Stimulated activated naive CD8-positive, alpha-beta T cell treated with anti-CD3 and anti-CD28 coated beads, Interleukin-15, amount 100 ng/mL, for 72 hours (primary cell): ENCODE measurements at regions not wholly inside any gene's neighbourhood (a gene's known extent, or its start where the extent isn't known, plus 50 kb on each side); places are given as distances from the start of the nearest gene placed in this dataset.

Experiments used
- ATAC-seq: fragments of 150-1000 bp; cut with Tn5 transposase; 2 replicates; pipeline ENCODE4 v1.10.0; 2021; ENCODE audit warnings: mild to moderate bottlenecking, moderate library complexity
- DNase-seq, 2 donors: peaks; one replicate each; pipeline ENCODE4 v3.0.0; 2021 to 2022
- H3K27ac Mint-ChIP-seq, 2 donors: one replicate each; pipeline ENCODE4 v1.8.0; 2022; ENCODE audit warnings: mild to moderate bottlenecking in 2 of 2, mixed read lengths in 2 of 2, moderate library complexity in 2 of 2
- H3K27me3 Mint-ChIP-seq: one replicate; pipeline ENCODE4 v1.8.0; 2022; ENCODE audit warnings: mixed read lengths
- H3K4me1 Mint-ChIP-seq: one replicate; pipeline ENCODE4 v1.8.0; 2022; ENCODE audit warnings: mild to moderate bottlenecking, mixed read lengths
- H3K4me3 Mint-ChIP-seq, 2 donors: one replicate each; pipeline ENCODE4 v1.8.0; 2022; ENCODE audit warnings: mild to moderate bottlenecking in 2 of 2, mixed read lengths in 2 of 2, moderate library complexity in 1 of 2
- H3K9me3 Mint-ChIP-seq, 2 donors: one replicate each; pipeline ENCODE4 v1.8.0; 2022; ENCODE audit warnings: mixed read lengths in 2 of 2

DNA sequence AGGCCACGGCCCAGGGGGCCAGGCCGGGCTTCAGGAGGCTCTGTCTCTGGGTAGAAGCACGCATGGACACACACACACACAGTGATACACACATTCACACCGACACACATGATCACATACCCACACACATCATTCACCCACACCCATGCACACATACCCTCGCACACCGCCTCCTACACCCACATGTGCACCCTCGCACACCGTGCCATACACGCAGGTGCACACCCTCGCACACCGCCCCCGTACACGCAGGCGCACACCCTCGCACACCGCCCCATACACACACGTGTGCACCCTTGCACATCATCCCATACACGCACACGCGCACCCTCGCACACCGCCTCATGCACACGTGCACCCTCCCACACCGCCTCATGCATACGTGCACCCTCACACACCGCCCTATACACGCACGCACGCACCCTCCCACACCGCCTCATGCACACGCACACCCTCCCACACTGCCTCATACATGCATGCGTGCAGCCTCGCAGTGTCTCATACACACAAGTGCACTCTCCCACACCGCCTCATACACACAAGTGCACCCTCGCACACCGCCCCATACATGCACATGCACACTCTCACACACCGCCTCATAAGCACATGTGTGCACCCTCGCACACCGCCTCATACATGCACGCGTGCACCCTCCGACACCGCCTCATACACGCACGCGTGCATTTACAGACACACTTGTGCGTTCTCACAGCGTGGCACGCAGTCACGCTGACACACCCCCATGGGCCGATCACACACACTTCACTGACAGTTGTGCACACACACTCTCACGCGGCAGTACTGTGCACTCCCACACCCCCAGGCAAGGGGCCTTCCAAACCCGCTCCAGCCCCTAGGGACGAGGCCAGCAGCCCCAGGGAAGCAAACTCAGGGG lies 128.1 kb downstream of the SIK1 start:
- peak; percentile 70 for ATAC-seq

DNA sequence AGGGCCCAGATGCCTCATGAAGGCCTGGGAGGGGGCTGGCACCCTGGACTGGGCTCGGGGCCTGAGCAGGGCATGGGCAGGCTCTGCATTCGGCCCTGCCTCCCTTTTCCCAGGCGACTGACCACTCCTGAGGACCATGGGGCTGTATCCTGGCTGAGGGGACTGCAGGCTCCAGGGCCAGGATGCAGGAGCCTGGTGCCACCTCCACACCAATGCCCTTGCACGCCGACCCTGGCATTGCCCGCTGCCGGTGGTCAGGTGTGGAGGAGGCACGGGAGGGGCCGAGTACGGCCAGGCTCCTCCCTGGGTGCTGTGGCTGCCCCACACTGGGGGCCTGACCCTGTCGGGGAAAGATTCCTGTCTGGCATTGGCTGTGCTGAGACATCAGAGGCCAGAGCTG lies 128.9 kb downstream of the SIK1 start:
- ATAC-seq (no peak), DNase-seq (no peak)
- no peaks in the 10 kb centered on the region for H3K4me1 Mint-ChIP-seq
- no peak overlapping the region for H3K4me3 Mint-ChIP-seq
- H3K27ac Mint-ChIP-seq: no peak overlapping the region
- H3K27me3 Mint-ChIP-seq: no peaks in the 10 kb centered on the region
- H3K9me3 Mint-ChIP-seq: peaks cover 0 to 6% of the 10 kb centered on the region in 2 donors

More for the DNA sequence above, 128.1 kb downstream of the SIK1 start:
- Mint-ChIP-seq H3K4me3 (no peak overlapping the region), H3K4me1 (no peaks in the 10 kb centered on the region), H3K27me3 (peaks cover 6% of the 10 kb centered on the region), H3K9me3 (peaks cover 0 to 6% of the 10 kb centered on the region in 2 donors), H3K27ac (no peak overlapping the region)
- no peak for DNase-seq

DNA sequence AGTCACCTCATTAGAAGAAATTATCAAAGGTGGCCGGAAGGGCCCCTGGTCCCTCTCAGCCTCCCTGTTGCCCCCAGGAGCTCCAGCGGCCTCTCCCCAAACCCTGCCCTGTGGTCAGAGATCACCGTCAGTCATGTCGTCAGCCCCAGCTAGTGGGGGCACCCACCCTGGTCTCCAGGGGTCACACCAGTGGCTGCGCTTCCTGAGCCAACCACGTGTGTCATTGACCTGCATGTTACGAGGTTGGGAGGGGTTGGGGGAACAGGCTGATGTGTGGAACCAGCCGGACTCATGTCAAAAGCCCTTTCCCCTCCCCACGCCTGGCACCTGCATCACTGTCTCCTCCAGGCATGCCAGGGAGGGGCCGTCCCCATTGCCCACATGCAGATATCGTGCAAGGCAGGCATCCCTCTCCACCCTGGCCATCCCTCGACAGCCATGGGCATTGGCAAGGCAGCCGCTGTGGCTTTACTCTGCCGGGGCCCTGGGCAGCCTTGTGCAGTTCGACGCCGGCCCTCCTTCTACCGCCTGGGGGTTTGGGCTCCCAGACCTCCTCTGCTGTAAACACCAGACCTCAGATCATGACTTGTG lies 128.7 kb downstream of the CRYAA start:
- H3K4me3 Mint-ChIP-seq: no peak overlapping the region
- no peaks in the 10 kb centered on the region for H3K4me1 Mint-ChIP-seq
- H3K27me3 Mint-ChIP-seq: no peaks in the 10 kb centered on the region
- peaks cover 0 to 6% of the 10 kb centered on the region in 2 donors for H3K9me3 Mint-ChIP-seq
- H3K27ac Mint-ChIP-seq: no peak overlapping the region
- ATAC-seq (no peak), DNase-seq (no peak)

DNA sequence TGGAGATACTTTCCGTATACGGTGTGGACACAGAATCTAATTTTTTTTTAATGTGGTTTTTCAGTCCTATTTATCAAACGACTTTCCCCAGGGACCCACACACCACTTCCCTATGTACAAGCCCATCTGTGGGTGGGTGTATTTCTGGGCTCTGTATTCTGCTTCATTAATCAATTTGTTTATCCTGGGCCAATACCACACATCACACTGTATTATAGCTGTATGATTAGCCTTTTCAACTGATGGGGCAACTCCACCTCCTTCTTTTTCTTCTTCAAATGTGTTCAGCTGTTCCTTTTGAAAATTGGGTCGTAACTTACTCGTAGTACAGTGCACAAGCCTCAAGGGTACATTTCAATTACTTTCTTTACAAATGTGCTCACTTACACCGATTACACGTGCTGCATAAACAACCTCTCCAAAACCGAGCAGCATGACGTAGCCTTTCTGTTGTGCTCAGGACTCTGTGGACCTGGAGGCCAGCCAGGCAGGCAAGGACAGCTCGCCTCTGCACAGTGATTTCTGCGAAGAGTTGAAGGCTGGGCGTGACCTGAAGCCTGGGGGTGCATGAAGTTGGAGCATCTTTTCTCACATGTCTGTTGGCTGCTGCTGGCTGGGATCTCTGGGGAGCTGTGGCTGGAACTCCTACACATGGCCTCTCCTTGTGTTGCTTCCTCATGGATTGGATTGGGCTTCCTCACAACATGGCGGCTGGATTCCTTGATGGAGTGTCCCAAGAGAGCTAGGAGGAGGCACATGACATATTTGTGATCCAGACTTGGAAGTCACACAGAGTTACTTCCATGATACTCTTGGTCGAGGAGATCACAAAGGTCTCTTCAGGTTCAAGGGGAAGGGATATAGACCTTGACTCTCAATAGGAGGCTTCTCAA lies 126.5 kb downstream of the CRYAA start:
- peaks cover 0 to 6% of the 10 kb centered on the region in 2 donors for H3K9me3 Mint-ChIP-seq
- H3K4me1 Mint-ChIP-seq: no peaks in the 10 kb centered on the region
- DNase-seq (no peak), ATAC-seq (no peak)
- H3K27ac Mint-ChIP-seq: no peak overlapping the region
- H3K4me3 Mint-ChIP-seq: no peak overlapping the region
- peaks cover 12% of the 10 kb centered on the region for H3K27me3 Mint-ChIP-seq

DNA sequence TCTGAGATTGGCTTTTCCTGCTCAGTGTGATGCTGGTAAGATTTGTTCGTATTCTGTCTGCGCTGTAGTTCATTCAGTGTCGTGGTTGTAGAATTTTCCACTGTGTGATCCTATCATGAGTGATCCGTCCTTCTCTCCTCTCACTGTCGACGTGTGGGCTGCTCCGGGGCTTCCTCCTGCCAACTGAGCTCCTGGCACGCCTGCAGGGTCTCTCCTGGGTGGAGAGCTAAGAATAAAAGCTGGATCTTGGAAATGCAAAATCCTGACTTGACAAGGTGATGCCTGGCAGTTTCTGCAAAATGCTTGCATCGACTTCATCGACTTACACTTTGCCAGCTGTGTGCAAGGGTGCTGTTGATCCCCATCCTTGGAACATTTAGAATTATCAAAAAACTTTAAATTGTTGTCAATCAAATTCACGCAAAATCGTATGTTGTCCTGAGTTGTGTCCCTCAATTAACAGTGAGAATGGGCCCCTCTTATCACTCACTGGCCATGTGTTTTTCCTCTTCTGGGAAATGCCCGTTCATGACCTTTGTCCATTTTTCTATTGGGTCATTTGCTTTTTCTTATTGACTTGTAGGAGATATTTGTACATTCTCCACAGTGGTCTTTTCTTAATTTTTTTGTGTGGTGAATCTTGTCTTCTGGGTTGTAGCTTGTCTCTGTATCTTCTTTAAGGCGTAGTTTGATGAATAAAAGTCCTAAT lies 125.5 kb downstream of the CRYAA start:
- Mint-ChIP-seq H3K27ac (no peak overlapping the region), H3K4me1 (no peaks in the 10 kb centered on the region), H3K9me3 (peaks cover 0 to 6% of the 10 kb centered on the region in 2 donors), H3K27me3 (peaks cover 12% of the 10 kb centered on the region), H3K4me3 (no peak overlapping the region)
- DNase-seq (no peak), ATAC-seq (no peak)

DNA sequence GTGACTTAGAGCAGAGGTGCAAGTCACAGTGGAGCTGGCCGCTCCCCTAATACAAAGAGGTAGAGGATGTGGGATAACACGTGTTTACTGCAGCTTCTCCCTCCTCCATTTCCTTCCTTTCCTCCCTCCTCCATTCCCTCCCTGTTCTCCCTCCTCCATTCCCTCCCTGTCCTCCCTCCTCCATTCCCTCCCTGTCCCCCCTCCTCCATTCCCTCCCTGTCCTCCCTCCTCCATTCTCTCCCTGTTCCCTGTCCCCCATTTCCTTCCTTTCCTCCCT lies 124.0 kb downstream of the CRYAA start:
- Mint-ChIP-seq H3K27me3 (peaks cover 12% of the 10 kb centered on the region), H3K4me1 (no peaks in the 10 kb centered on the region), H3K27ac (peak overlapping the region in 1 of 2 donors; percentile 30), H3K4me3 (no peak overlapping the region), H3K9me3 (peaks cover 0 to 6% of the 10 kb centered on the region in 2 donors)
- ATAC-seq (no peak), DNase-seq (no peak)

DNA sequence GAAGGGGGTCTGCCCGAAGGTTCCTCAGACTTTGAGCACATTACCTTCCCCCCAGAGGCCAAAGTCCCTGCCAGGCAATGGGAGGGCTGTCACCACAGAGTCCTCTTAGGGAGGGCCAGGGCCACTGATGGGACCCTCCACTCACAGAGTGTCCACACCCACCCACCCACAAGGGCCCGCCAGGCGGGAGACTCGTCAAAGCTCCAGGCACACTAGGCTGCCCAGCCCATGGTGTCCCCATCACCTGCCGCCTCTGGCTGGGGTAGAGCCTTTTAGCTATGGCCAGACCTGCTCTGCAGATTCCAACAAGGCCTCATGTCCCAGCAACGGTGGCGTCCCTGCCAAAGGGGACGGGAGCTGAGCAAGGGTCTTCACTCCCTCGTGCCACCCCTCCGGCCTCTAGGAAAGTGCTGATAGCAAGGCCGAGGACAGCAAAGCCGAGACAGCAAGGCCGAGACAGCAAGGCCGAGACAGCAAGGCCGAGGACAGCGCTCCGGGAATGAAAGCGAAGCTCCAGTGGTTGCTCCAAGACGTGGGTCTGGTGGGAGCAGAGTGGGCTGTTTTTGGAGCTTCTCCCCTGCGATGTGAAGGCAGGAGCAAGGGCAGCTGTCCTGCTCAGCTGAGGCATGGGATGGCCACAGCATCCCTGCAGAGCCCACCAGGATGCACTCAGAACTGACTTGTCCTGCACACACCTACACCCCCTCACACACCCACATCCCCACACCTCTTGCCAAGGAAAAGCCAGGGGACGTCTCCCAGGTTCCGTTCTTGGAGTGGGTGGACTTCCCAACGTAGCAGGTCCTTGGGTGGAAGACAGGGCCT lies 123.4 kb downstream of the CRYAA start:
- Mint-ChIP-seq H3K4me3 (no peak overlapping the region), H3K27ac (no peak overlapping the region), H3K4me1 (no peaks in the 10 kb centered on the region), H3K27me3 (peaks cover 12% of the 10 kb centered on the region), H3K9me3 (peaks cover 0 to 6% of the 10 kb centered on the region in 2 donors)
- DNase-seq: no peak
- ATAC-seq: no peak

DNA sequence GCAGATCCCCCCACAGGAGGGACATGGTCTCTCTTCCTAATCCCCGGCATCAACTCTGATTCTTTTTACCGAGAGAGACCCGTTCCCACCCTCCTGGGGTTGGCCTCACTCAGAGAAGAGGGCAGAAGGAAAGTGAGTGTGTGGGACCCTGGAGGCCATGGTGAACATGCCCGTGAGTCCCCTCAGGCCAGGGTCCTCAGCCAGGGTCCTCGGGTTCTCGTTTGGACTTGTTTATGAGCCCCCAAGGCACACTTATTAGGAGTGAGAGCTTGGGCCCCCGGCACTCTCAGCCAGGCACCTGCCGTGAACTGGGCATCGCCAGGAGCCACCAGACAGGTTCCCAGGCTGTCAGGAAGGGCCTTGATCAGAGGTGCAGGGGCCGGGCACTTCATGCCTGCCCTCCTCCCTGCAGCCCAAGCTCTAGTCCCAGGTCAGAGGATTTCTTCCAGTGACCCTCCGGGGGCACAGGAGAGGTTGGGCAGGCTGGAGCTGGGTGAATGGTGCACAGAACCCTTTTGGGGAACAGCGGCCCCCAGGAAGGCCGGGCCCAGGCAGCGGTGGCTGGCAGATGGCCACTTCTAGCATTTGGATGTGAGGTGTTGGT lies 122.6 kb downstream of the CRYAA start:
- ATAC-seq (no peak), DNase-seq (no peak)
- peaks cover 0 to 6% of the 10 kb centered on the region in 2 donors for H3K9me3 Mint-ChIP-seq
- peaks cover 12% of the 10 kb centered on the region for H3K27me3 Mint-ChIP-seq
- H3K4me3 Mint-ChIP-seq: no peak overlapping the region
- H3K27ac Mint-ChIP-seq: no peak overlapping the region
- no peaks in the 10 kb centered on the region for H3K4me1 Mint-ChIP-seq

DNA sequence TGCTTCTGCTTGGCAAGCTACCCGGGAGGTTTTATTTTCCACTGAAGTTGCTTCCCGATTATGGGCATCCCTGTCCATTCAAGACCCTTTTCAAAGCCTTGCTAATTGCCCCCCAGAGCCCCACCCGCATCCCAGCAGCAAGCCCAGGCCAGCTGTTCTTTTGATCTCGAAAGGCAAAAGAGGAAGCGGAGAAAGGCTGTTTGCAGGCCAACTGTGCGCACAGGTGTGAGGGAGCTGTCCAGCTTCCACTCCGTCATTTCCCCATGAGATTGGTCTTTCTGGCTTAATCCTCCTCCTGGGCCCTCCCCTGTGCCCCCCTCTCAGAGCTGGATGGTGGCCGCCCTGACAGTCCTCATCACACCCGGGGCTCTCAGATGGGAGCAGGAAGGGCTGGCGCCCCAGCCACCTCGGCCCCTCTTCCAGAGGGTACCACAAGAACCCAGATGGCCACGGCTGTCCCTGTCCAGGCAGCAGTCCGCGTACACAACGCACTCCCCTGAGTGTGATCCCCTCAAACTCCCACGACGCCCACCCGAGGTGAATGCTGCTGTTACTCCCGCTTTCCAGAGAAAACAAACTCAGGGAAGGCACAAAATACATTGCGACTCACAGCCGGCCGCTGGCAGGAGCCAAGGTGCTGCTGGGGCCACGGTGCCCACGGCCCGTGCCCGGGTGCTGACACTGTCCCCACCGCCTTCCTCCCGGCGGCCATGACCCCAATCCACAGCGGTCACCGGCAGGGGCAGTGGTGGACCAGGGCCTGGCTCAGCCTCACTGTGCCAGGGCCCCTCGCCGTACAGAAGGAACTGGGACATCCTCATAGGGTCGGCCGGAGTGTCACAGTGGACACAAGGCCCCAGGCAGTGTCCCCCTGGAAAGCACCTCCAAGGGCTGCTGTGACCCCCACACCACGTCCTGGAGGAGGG lies 121.9 kb downstream of the CRYAA start:
- Mint-ChIP-seq H3K27ac (no peak overlapping the region), H3K4me3 (no peak overlapping the region), H3K9me3 (peaks cover 0 to 3% of the 10 kb centered on the region in 2 donors), H3K27me3 (peaks cover 12% of the 10 kb centered on the region), H3K4me1 (no peaks in the 10 kb centered on the region)
- ATAC-seq (no peak), DNase-seq (no peak)

DNA sequence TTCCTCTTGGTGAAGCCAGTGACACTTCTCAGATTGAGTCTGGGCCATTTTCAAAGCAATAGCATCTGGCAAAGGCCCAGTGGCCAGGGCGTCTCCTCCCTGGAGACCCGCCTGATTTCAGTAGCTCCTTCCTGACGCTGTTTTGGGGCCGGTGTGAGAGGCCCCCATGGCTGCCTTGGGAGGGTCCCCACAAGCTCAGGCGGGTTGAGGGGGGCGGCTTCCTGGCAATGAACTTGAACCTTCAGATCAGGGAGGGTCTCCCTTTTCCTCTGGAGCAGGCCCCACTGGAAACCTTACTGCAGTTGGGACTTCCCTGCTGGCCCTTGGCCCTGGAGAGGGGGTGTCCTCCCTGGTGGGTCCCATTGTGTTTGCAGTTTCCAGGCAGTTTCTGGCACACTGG lies 121.2 kb downstream of the CRYAA start:
- H3K4me3 Mint-ChIP-seq: no peak overlapping the region
- ATAC-seq: no peak
- DNase-seq: no peak
- peaks cover 12% of the 10 kb centered on the region for H3K27me3 Mint-ChIP-seq
- no peaks in the 10 kb centered on the region for H3K9me3 Mint-ChIP-seq
- H3K27ac Mint-ChIP-seq: no peak overlapping the region
- no peaks in the 10 kb centered on the region for H3K4me1 Mint-ChIP-seq

DNA sequence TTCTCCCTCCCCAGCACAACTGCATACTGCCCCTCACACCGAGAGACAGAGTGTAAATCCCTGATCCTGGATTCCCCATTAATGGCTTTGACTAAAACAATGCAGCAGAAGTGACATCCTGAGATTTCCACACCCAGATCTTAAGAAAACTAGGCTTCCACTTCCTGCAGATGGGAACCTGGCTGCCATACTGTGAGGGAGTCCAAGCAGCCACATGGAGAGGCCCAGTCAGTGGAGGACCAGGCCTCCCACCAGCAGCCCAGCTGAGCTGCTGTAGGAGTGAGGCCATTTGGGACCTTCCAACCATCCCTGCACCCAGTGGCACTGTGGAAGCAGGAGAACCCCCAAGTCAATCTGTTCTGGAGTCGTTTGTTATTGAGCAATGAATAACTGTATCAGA lies 120.6 kb downstream of the CRYAA start:
- ATAC-seq (no peak), DNase-seq (no peak)
- Mint-ChIP-seq H3K9me3 (no peaks in the 10 kb centered on the region), H3K4me1 (no peaks in the 10 kb centered on the region), H3K27ac (no peak overlapping the region), H3K4me3 (no peak overlapping the region), H3K27me3 (peaks cover 12% of the 10 kb centered on the region)

DNA sequence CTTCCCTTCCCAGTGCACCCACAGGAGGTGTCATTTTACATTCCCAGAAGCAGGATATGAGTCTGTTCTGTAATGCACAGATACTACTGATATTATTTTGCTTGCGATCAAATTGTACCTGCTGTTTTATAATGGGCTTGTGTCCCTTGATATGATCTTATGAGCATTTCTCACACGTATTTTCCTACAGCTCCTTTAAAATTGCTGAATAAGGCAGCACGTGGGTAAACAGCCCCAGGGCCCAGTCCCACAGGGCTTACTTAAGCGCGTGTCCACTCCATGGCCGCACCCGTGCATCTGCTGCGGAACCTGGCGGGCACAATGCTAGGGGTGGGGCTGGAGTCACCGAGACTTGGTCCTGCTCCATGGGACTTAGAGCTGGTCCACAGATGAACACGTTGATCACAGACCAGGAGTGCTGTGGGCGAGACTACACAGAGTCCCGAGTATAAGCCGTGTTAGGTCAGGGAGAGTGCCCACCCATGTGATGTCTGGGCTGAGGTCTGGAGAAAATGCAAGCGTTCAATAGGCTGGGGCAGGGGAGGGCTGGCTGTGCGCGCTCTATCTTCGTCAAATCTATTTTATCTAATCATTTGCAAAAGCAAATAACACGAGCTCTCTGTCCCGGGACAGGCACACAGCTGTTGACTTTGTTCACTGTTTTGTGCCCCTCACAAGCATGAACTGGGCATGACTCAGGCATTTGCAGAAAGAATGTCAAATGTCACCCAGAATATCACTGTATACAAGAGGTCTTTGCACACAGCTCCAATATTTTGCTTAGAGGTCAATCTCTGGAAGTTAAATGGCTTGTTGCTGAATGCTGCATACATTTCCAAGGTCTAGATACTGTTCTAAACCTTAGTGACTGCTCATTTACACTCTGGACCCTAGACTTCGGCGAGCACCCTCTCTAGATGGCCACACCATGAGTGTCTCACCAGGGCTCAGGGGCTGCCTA lies 119.3 kb downstream of the CRYAA start:
- Mint-ChIP-seq H3K9me3 (no peaks in the 10 kb centered on the region), H3K4me3 (no peak overlapping the region), H3K4me1 (no peaks in the 10 kb centered on the region), H3K27ac (peak overlapping the region in 1 of 2 donors; percentile 80), H3K27me3 (peaks cover 12% of the 10 kb centered on the region)
- ATAC-seq: no peak
- DNase-seq: no peak
